HCT116 (cell line): ENCODE measurements at regions not wholly inside any gene's neighbourhood (a gene's known extent, or its start where the extent isn't known, plus 50 kb on each side); places are given as distances from the start of the nearest gene placed in this dataset.

ENCODE experiments used
- ATAC-seq: fragments of 200-7000 bp; cut with Tn5 transposase; 2 replicates; pipeline ENCODE4 v1.9.1; 2020; ENCODE audit warnings: mild to moderate bottlenecking, moderate library complexity
- BruUV-seq: library from RNA; stranded (reverse); fragments of 400-500 nt; replicated peaks from 2 replicates; lab custom pipeline; 2021; lab: Mats Ljungman, UMichigan
- CTCF ChIA-PET: fragments of 300-600 bp; sonication (Branson Sonifier 250); formaldehyde crosslinking; loops from one replicate; lab custom pipeline; 2021; ENCODE audit warnings: antibody characterized with exemption; lab: Charles Lee
- POLR2A ChIA-PET: fragments of 300-600, 350-600 bp; sonication (Branson Sonifier 250); formaldehyde crosslinking; loops from one replicate; lab custom pipeline; 2021; ENCODE audit warnings: antibody characterized with exemption; lab: Charles Lee
- RAD21 ChIA-PET, 2 experiments: fragments of 300-600 bp; sonication (Branson Sonifier 250); formaldehyde crosslinking; loops; one replicate each; lab custom pipeline; 2023; ENCODE audit warnings: low total read pairs in 2 of 2; ENCODE audit not compliant: uncharacterized antibody in 2 of 2, unreplicated experiment in 2 of 2, low non-redundant PET in 1 of 2; lab: Charles Lee
- DNase-seq: peaks from one replicate; pipeline ENCODE4 v3.0.0-alpha.2; 2010; ENCODE audit warnings: low read depth, low spot score
- H2AFZ ChIP-seq: fragments of 200-600 bp; shearing (Covaris generic), sonication (generic); 2 replicates; pipeline ENCODE4 v1.6.1; 2017; ENCODE audit warnings: low read depth, mixed run types, mixed read lengths, antibody characterized with exemption, low read length; ENCODE audit not compliant: poor library complexity, severe bottlenecking
- H3K27ac ChIP-seq: 2 replicates; pipeline ENCODE4 v1.5.1; 2012; ENCODE audit warnings: low read depth, low read length
- H3K27me3 ChIP-seq: fragments of 200-600 bp; sonication (generic); 2 replicates; pipeline ENCODE4 v1.6.1; 2016; ENCODE audit warnings: mixed run types, low read length, mixed read lengths; ENCODE audit not compliant: insufficient read depth
- H3K36me3 ChIP-seq, 2 experiments: fragments of 200-500 bp in 1 of 2; fragments of 200-600 bp in 1 of 2; sonication (Bioruptor generic) in 1 of 2; sonication (generic) in 1 of 2; 2 replicates each; pipeline versions ENCODE4 v1.5.1 to v1.6.1; 2014 to 2016; ENCODE audit warnings: low read length in 2 of 2, inconsistent platforms in 1 of 2, mixed read lengths in 1 of 2, mixed run types in 1 of 2; ENCODE audit not compliant: insufficient read depth in 2 of 2, control insufficient read depth in 1 of 2
- H3K4me1 ChIP-seq, 2 experiments: fragments of 200-600 bp in 1 of 2; sonication (generic) in 1 of 2; 2 replicates each; pipeline versions ENCODE4 v1.5.1 to v1.6.1; 2012 to 2017; ENCODE audit warnings: low read length in 2 of 2, inconsistent platforms in 1 of 2, mild to moderate bottlenecking in 1 of 2, mixed read lengths in 1 of 2, mixed run types in 1 of 2, moderate library complexity in 1 of 2; ENCODE audit not compliant: insufficient read depth in 2 of 2, control insufficient read depth in 1 of 2
- H3K4me2 ChIP-seq: fragments of 200-600 bp; sonication (generic); 2 replicates; pipeline ENCODE4 v1.6.1; 2017; ENCODE audit warnings: mixed run types, low read length, mixed read lengths
- H3K4me3 ChIP-seq, 2 experiments: fragments of 200-600 bp in 1 of 2; sonication (generic) in 1 of 2; replicated peaks in 1 of 2; 2 replicates each; pipeline ENCODE4 v1.5.1; 2011 to 2016; ENCODE audit warnings: low read length in 2 of 2, control low read depth in 1 of 2, low read depth in 1 of 2, mild to moderate bottlenecking in 1 of 2, mixed read lengths in 1 of 2, mixed run types in 1 of 2
- H3K79me2 ChIP-seq: fragments of 200-600 bp; sonication (generic); 2 replicates; pipeline ENCODE4 v1.6.1; 2017; ENCODE audit warnings: mild to moderate bottlenecking, mixed run types, low read length, moderate library complexity, mixed read lengths; ENCODE audit not compliant: insufficient read depth
- H3K9ac ChIP-seq: fragments of 200-600 bp; sonication (generic); 2 replicates; pipeline ENCODE4 v1.6.1; 2016; ENCODE audit warnings: low read length, mixed read lengths
- H3K9me2 ChIP-seq: fragments of 200-600 bp; sonication (generic), shearing (Covaris generic); 2 replicates; pipeline ENCODE4 v1.6.1; 2017; ENCODE audit warnings: mixed run types, mild to moderate bottlenecking, moderate library complexity; ENCODE audit not compliant: insufficient read depth
- H3K9me3 ChIP-seq, 2 experiments: fragments of 200-500 bp in 1 of 2; fragments of 200-600 bp in 1 of 2; sonication (Bioruptor generic) in 1 of 2; sonication (generic) in 1 of 2; 2 replicates each; pipeline ENCODE4 v1.6.1; 2014 to 2017; ENCODE audit warnings: low read length in 2 of 2, mixed read lengths in 2 of 2, inconsistent platforms in 1 of 2, low read depth in 1 of 2, mild to moderate bottlenecking in 1 of 2, mixed run types in 1 of 2, moderate library complexity in 1 of 2; ENCODE audit not compliant: control insufficient read depth in 1 of 2, insufficient read depth in 1 of 2
- H4K20me1 ChIP-seq: fragments of 200-600 bp; sonication (generic), shearing (Covaris generic); 2 replicates; pipeline ENCODE4 v1.6.1; 2017; ENCODE audit warnings: mixed run types, mild to moderate bottlenecking, moderate library complexity; ENCODE audit not compliant: insufficient read depth
- ATF3 ChIP-seq: IDR thresholded peaks from 2 replicates; pipeline ENCODE4 v1.6.1; 2012
- CBX3 ChIP-seq: IDR thresholded peaks from 2 replicates; pipeline ENCODE4 v1.6.1; 2012; ENCODE audit warnings: low read depth
- CEBPB ChIP-seq: IDR thresholded peaks from 2 replicates; pipeline ENCODE4 v1.6.1; 2012; ENCODE audit warnings: low read depth
- ELF1 ChIP-seq: IDR thresholded peaks from 2 replicates; pipeline ENCODE4 v1.6.1; 2012; ENCODE audit warnings: low read depth, borderline replicate concordance
- EZH2 ChIP-seq: fragments of 200-600 bp; sonication (generic); IDR thresholded peaks from 2 replicates; pipeline ENCODE4 v1.6.1; 2017; ENCODE audit warnings: antibody characterized with exemption, mixed run types
- FOSL1 ChIP-seq: IDR thresholded peaks from 2 replicates; pipeline ENCODE4 v1.6.1; 2012; ENCODE audit warnings: low read depth
- JUND ChIP-seq: IDR thresholded peaks from 2 replicates; pipeline ENCODE4 v1.6.1; 2012
- POLR2A ChIP-seq: IDR thresholded peaks from 2 replicates; pipeline ENCODE4 v1.7.0; 2011; ENCODE audit warnings: borderline replicate concordance; ENCODE audit not compliant: insufficient read depth, insufficient read length; ENCODE audit errors: extremely low read depth
- POLR2AphosphoS5 ChIP-seq: IDR thresholded peaks from 2 replicates; pipeline ENCODE4 v1.6.1; 2011; ENCODE audit warnings: mild to moderate bottlenecking, low read depth, low read length, moderate library complexity
- REST ChIP-seq: IDR thresholded peaks from 2 replicates; pipeline ENCODE4 v1.6.1; 2012; ENCODE audit warnings: low read depth
- TCF7L2 ChIP-seq: IDR thresholded peaks from 2 replicates; pipeline ENCODE4 v1.7.0; 2011; ENCODE audit warnings: borderline replicate concordance, inconsistent platforms; ENCODE audit not compliant: insufficient read depth, insufficient read length; ENCODE audit errors: extremely low read depth
- ZNF274 ChIP-seq: fragments of 200-500 bp; sonication (Bioruptor generic); IDR thresholded peaks from 2 replicates; pipeline ENCODE4 v1.6.1; 2014; ENCODE audit warnings: mild to moderate bottlenecking, low read depth, low read length, inconsistent platforms
- intact Hi-C: fragments of 100-400 bp; cut with micrococcal nuclease; formaldehyde crosslinking; loops from 2 replicates; pipeline ENCODE4 v1.10.0; 2022

- intact Hi-C loops, result no loop called here
- no peak for TF ChIP-seq TCF7L2
- no peak for TF ChIP-seq JUND
- no peak for TF ChIP-seq ELF1
- TF ChIP-seq CEBPB, result no peak
- no peak for TF ChIP-seq CBX3
- TF ChIP-seq ATF3, result no peak
- TF ChIP-seq FOSL1, result no peak
- TF ChIP-seq EZH2, result no peak
- BruUV-seq, result no TSS peak
- Histone ChIP-seq H3K4me2 (no peak overlapping the region), H3K9me3 (no peaks in the 10 kb centered on the region), H3K27ac (no peak overlapping the region), H4K20me1 (no peaks in the 10 kb centered on the region), H3K27me3 (no peaks in the 10 kb centered on the region), H3K4me3 (no peak overlapping the region), H3K4me1 (no peaks in the 10 kb centered on the region), H3K9me2 (no peaks in the 10 kb centered on the region), H3K36me3 (no peaks in the 10 kb centered on the region), H2AFZ (no peak overlapping the region), H3K79me2 (no peaks in the 10 kb centered on the region), H3K9ac (no peak overlapping the region)
- ChIA-PET CTCF (no interaction called here), RAD21 (no interaction called here), POLR2A (no interaction called here)
- no peak for ATAC-seq
- no peak for DNase-seq
These were observed 100.8 kb upstream of the PLS3 start for GRCh38 chrX:115459883-115460880.

- DNase-seq, result no peak
- no peaks in the 10 kb centered on the region for H3K27me3 ChIP-seq
- H3K27ac ChIP-seq, result no peak overlapping the region
- ATAC-seq, result no peak
- POLR2A ChIA-PET, result no interaction called here
- H3K9ac ChIP-seq, result no peak overlapping the region
- CTCF ChIA-PET, result no interaction called here
- H3K79me2 ChIP-seq, result no peaks in the 10 kb centered on the region
- H4K20me1 ChIP-seq, result no peaks in the 10 kb centered on the region
- intact Hi-C loops, result no loop called here
- RAD21 ChIA-PET, result no interaction called here
- H3K9me3 ChIP-seq, result no peaks in the 10 kb centered on the region
- H3K4me3 ChIP-seq, result no peak overlapping the region
- no peaks in the 10 kb centered on the region for H3K4me1 ChIP-seq
- H3K9me2 ChIP-seq, result no peaks in the 10 kb centered on the region
- no peaks in the 10 kb centered on the region for H3K36me3 ChIP-seq
- BruUV-seq, result no TSS peak
- H3K4me2 ChIP-seq, result no peak overlapping the region
- TF ChIP-seq CBX3, result no peak
- no peak for TF ChIP-seq POLR2A
- no peak for TF ChIP-seq ELF1
- no peak for TF ChIP-seq REST
- TF ChIP-seq JUND, result no peak
- no peak for TF ChIP-seq POLR2AphosphoS5
- TF ChIP-seq ZNF274, result no peak
- no peak overlapping the region for H2AFZ ChIP-seq
These were observed 98.6 kb upstream of the PLS3 start for GRCh38 chrX:115462406-115462805.
